ENCODE measurements at regions not wholly inside any gene's neighbourhood (a gene's known extent, or its start where the extent isn't known, plus 50 kb on each side); places are given as distances from the start of the nearest gene placed in this dataset.
A peak's percentile ranks its signal among the peaks of the same experiment; 100 is the strongest.

- H3K4me1 ChIP-seq (ENCODE audit: control insufficient read depth, low read length), result peaks cover 39% of the 10 kb centered on the region
- H3K36me3 ChIP-seq (ENCODE audit: control insufficient read depth, low read length), result no peaks in the 10 kb centered on the region
- no peaks in the 10 kb centered on the region for H4K20me1 ChIP-seq (ENCODE audit: control insufficient read depth, insufficient read depth, low read depth, low read length)
- no peak for TF ChIP-seq EZH2phosphoT487 (IDR thresholded peaks at IDR 0.05; ENCODE audit: borderline replicate concordance, low read length)
- no peak for TF ChIP-seq CTCF (IDR thresholded peaks at IDR 0.05; ENCODE audit: low read depth, low read length, poor library complexity, severe bottlenecking)
- H3K27ac ChIP-seq (ENCODE audit: low read depth, low read length), result no peak overlapping the region
- H3F3A ChIP-seq (ENCODE audit: control insufficient read depth, insufficient read depth), result no peaks in the 10 kb centered on the region
- peak overlapping the region; percentile 18; the same call in 1 of the 2 replicates for H3K4me2 ChIP-seq (ENCODE audit: low read length)
- H3K9me2 ChIP-seq (replicated peaks; ENCODE audit: control insufficient read depth, low read length), result no peaks in the 10 kb centered on the region
- no peak overlapping the region for H3K4me3 ChIP-seq (ENCODE audit: low read length)
- H3K9me3 ChIP-seq (ENCODE audit: control insufficient read depth, insufficient read depth, low read length), result no peaks in the 10 kb centered on the region
- H3K79me2 ChIP-seq (ENCODE audit: control insufficient read depth, low read length), result no peaks in the 10 kb centered on the region
- peaks cover 12% of the 10 kb centered on the region; the same call in 1 of the 2 replicates for H3K27me3 ChIP-seq (ENCODE audit: control insufficient read depth, low read length)
Observed at GRCh38 chr2:9763356-9764152, 79.7 kb upstream of the TAF1B start.

GRCh38 chr2:9764153-9764778, 79.0 kb upstream of the TAF1B start:
- H3K27ac ChIP-seq (ENCODE audit: low read depth, low read length), result no peak overlapping the region
- H3K4me2 ChIP-seq (ENCODE audit: low read length), result peak overlapping the region; percentile 18
- peaks cover 44% of the 10 kb centered on the region for H3K4me1 ChIP-seq (ENCODE audit: control insufficient read depth, low read length)

GRCh38 chr2:9765611-9766531, 77.4 kb upstream of the TAF1B start:
- Histone ChIP-seq H3K9me2 (replicated peaks; ENCODE audit: control insufficient read depth, low read length) (no peaks in the 10 kb centered on the region), H3K4me3 (ENCODE audit: low read length) (no peak overlapping the region), H3K9me3 (ENCODE audit: control insufficient read depth, insufficient read depth, low read length) (no peaks in the 10 kb centered on the region), H3K36me3 (ENCODE audit: control insufficient read depth, low read length) (no peaks in the 10 kb centered on the region), H3K27ac (ENCODE audit: low read depth, low read length) (no peak overlapping the region), H3K4me2 (ENCODE audit: low read length) (peak overlapping the region; percentile 8; the same call in 1 of the 2 replicates), H3K79me2 (ENCODE audit: control insufficient read depth, low read length) (no peaks in the 10 kb centered on the region), H4K20me1 (ENCODE audit: control insufficient read depth, insufficient read depth, low read depth, low read length) (no peaks in the 10 kb centered on the region), H3F3A (ENCODE audit: control insufficient read depth, insufficient read depth) (no peaks in the 10 kb centered on the region), H3K27me3 (ENCODE audit: control insufficient read depth, low read length) (no peaks in the 10 kb centered on the region), H3K4me1 (ENCODE audit: control insufficient read depth, low read length) (peaks cover 47% of the 10 kb centered on the region)
- TF ChIP-seq EZH2phosphoT487 (IDR thresholded peaks at IDR 0.05; ENCODE audit: borderline replicate concordance, low read length) (no peak), CTCF (IDR thresholded peaks at IDR 0.05; ENCODE audit: low read depth, low read length, poor library complexity, severe bottlenecking) (peak; percentile 18)

More at GRCh38 chr2:9764153-9764778, 79.0 kb upstream of the TAF1B start:
- Histone ChIP-seq H3K27me3 (ENCODE audit: control insufficient read depth, low read length) (peaks cover 10% of the 10 kb centered on the region; the same call in 1 of the 2 replicates), H3K36me3 (ENCODE audit: control insufficient read depth, low read length) (no peaks in the 10 kb centered on the region), H3K4me3 (ENCODE audit: low read length) (no peak overlapping the region), H3K79me2 (ENCODE audit: control insufficient read depth, low read length) (no peaks in the 10 kb centered on the region), H3K9me2 (replicated peaks; ENCODE audit: control insufficient read depth, low read length) (no peaks in the 10 kb centered on the region), H3K9me3 (ENCODE audit: control insufficient read depth, insufficient read depth, low read length) (no peaks in the 10 kb centered on the region), H4K20me1 (ENCODE audit: control insufficient read depth, insufficient read depth, low read depth, low read length) (no peaks in the 10 kb centered on the region), H3F3A (ENCODE audit: control insufficient read depth, insufficient read depth) (no peaks in the 10 kb centered on the region)
- TF ChIP-seq EZH2phosphoT487 (IDR thresholded peaks at IDR 0.05; ENCODE audit: borderline replicate concordance, low read length) (no peak), CTCF (IDR thresholded peaks at IDR 0.05; ENCODE audit: low read depth, low read length, poor library complexity, severe bottlenecking) (no peak)

All from DOHH2 (cell line).